ENCODE measurements at regions not wholly inside any gene's neighbourhood (a gene's known extent, or its start where the extent isn't known, plus 50 kb on each side); places are given as distances from the start of the nearest gene placed in this dataset.

- TF ChIP-seq, protein P1, sequence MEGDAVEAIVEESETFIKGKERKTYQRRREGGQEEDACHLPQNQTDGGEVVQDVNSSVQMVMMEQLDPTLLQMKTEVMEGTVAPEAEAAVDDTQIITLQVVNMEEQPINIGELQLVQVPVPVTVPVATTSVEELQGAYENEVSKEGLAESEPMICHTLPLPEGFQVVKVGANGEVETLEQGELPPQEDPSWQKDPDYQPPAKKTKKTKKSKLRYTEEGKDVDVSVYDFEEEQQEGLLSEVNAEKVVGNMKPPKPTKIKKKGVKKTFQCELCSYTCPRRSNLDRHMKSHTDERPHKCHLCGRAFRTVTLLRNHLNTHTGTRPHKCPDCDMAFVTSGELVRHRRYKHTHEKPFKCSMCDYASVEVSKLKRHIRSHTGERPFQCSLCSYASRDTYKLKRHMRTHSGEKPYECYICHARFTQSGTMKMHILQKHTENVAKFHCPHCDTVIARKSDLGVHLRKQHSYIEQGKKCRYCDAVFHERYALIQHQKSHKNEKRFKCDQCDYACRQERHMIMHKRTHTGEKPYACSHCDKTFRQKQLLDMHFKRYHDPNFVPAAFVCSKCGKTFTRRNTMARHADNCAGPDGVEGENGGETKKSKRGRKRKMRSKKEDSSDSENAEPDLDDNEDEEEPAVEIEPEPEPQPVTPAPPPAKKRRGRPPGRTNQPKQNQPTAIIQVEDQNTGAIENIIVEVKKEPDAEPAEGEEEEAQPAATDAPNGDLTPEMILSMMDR (IDR thresholded peaks at IDR 0.05), result no peak
- TF ChIP-seq EZH2phosphoT487 (IDR thresholded peaks at IDR 0.05), result no peak
Observed at GRCh38 chr2:41942278-41942677, 105.5 kb upstream of the PKDCC start.

All from neural progenitor cell (in vitro differentiated cells).